ENCODE measurements at regions not wholly inside any gene's neighbourhood (a gene's known extent, or its start where the extent isn't known, plus 50 kb on each side); places are given as distances from the start of the nearest gene placed in this dataset.
A peak's percentile ranks its signal among the peaks of the same experiment; 100 is the strongest.

- no peak overlapping the region for H2AK5ac ChIP-seq (ENCODE audit: low read depth, low read length)
- no peak overlapping the region for H3K4ac ChIP-seq (replicated peaks; ENCODE audit: insufficient read length, low read depth, low read length)
- H3K27me3 ChIP-seq (replicated peaks in 1 of 4; ENCODE audit: control insufficient read depth in 3 of 4, extremely low read depth in 1 of 4, insufficient read depth in 3 of 4, low read length in 3 of 4), result no peaks in the 10 kb centered on the region
- H3K9ac ChIP-seq (replicated peaks in 1 of 4; ENCODE audit: extremely low read depth in 1 of 4, low read depth in 3 of 4, low read length in 3 of 4), result no peak overlapping the region
- no peak overlapping the region for H3K27ac ChIP-seq (ENCODE audit: low read depth, low read length)
- no peak overlapping the region for H3K23ac ChIP-seq (ENCODE audit: insufficient read length)
- no peak overlapping the region for H2BK20ac ChIP-seq (ENCODE audit: low read length)
- H3K4me3 ChIP-seq (ENCODE audit: extremely low read depth in 1 of 4, insufficient read depth in 2 of 4, low read depth in 3 of 4, low read length in 4 of 4), result no peak overlapping the region
- DNase-seq (ENCODE audit: low read depth in 1 of 2, low spot score in 2 of 2), result no peak
- FAIRE-seq, result no peak
- no peaks in the 10 kb centered on the region for H3K36me3 ChIP-seq (ENCODE audit: control insufficient read depth in 2 of 4, insufficient read depth in 4 of 4, low read length in 3 of 4)
- no peak overlapping the region for H2BK5ac ChIP-seq (ENCODE audit: low read depth, low read length)
- no peak overlapping the region for H3K4me2 ChIP-seq (ENCODE audit: insufficient read depth in 1 of 2, low read depth in 2 of 2, low read length in 2 of 2)
- no peak overlapping the region for H2BK12ac ChIP-seq (ENCODE audit: low read depth, low read length)
- H2BK15ac ChIP-seq (ENCODE audit: low read length), result no peak overlapping the region
- no peak overlapping the region for H3K56ac ChIP-seq (replicated peaks; ENCODE audit: insufficient read length, low read depth, low read length)
- H3K23me2 ChIP-seq (ENCODE audit: low read depth, low read length), result no peaks in the 10 kb centered on the region
- ChIA-PET CTCF (ENCODE audit: partially characterized antibody) (no interaction called here), POLR2A (ENCODE audit: partially characterized antibody) (no interaction called here)
- H4K8ac ChIP-seq (ENCODE audit: extremely low read depth, insufficient read depth, low read length), result no peak overlapping the region
- H3K18ac ChIP-seq (ENCODE audit: extremely low read depth, low read length), result no peak overlapping the region
- 0 out of 2 replicates have a peak overlapping the region, but pooled peaks have one; percentile 70 for H2AFZ ChIP-seq (ENCODE audit: low read length)
- H3K79me2 ChIP-seq (ENCODE audit: control insufficient read depth in 1 of 2, insufficient read depth in 2 of 2, low read length in 2 of 2), result no peaks in the 10 kb centered on the region
- H4K5ac ChIP-seq (ENCODE audit: insufficient read length, low read depth, low read length), result no peak overlapping the region
- H3K4me1 ChIP-seq (replicated peaks in 1 of 4; ENCODE audit: control insufficient read depth in 3 of 4, insufficient read depth in 4 of 4, low read length in 3 of 4), result no peaks in the 10 kb centered on the region
- H2BK120ac ChIP-seq (replicated peaks; ENCODE audit: low read depth, low read length), result no peak overlapping the region
- no peak overlapping the region for H4K91ac ChIP-seq (replicated peaks; ENCODE audit: insufficient read length, low read length)
- no peaks in the 10 kb centered on the region for H3K79me1 ChIP-seq (ENCODE audit: low read depth, low read length)
- H3K9me3 ChIP-seq (ENCODE audit: insufficient read depth in 2 of 2, low read depth in 1 of 2, low read length in 1 of 2), result no peaks in the 10 kb centered on the region
- H3K14ac ChIP-seq (ENCODE audit: insufficient read length), result no peak overlapping the region
- WGBS, 2 experiments (ENCODE audit: extremely low coverage in 1 of 2, insufficient coverage in 1 of 2, insufficient read length in 1 of 2, insufficient replicate concordance in 2 of 2, low coverage in 1 of 2, low lambda C conversion rate in 2 of 2, missing lambda C conversion rate in 1 of 2), result 88% methylated on average over 6 of the region's 6 CpGs; no CpG with 5 or more reads in 1 of the 2 experiments
- no peaks in the 10 kb centered on the region for H4K20me1 ChIP-seq (replicated peaks in 1 of 2; ENCODE audit: control insufficient read depth in 1 of 2, insufficient read depth in 2 of 2, low read length in 2 of 2)
- TF ChIP-seq CHD1 (IDR thresholded peaks at IDR 0.05; ENCODE audit: low read depth, low read length) (no peak), ATF3 (IDR thresholded peaks at IDR 0.05; ENCODE audit: insufficient read depth, low read depth, low read length) (no peak), ASH2L (IDR thresholded peaks at IDR 0.05; ENCODE audit: low read length) (no peak), RFX5 (IDR thresholded peaks at IDR 0.05; ENCODE audit: borderline replicate concordance, low read depth, low read length) (no peak), SIX5 (IDR thresholded peaks at IDR 0.05; ENCODE audit: low read depth, low read length) (no peak), SAP30 (IDR thresholded peaks at IDR 0.05; ENCODE audit: insufficient read depth, insufficient replicate concordance, low read length) (no peak), CEBPB (IDR thresholded peaks at IDR 0.05; ENCODE audit: low read depth, low read length) (no peak), MAFK (IDR thresholded peaks at IDR 0.05; ENCODE audit: low read depth, low read length) (no peak), SP4 (IDR thresholded peaks at IDR 0.05; ENCODE audit: low read length) (no peak), POLR2AphosphoS5 (IDR thresholded peaks at IDR 0.05; ENCODE audit: low read depth, low read length) (no peak)
Observed at GRCh38 chr13:103953859-103954258, 887.6 kb upstream of the SLC10A2 start.
